Hindlimb muscle (tissue), 1 donor: ENCODE measurements at regions not wholly inside any gene's neighbourhood (a gene's known extent, or its start where the extent isn't known, plus 50 kb on each side); places are given as distances from the start of the nearest gene placed in this dataset.
"Not testable (repeated sequence)": the region's sequence is repeated elsewhere in the genome, so short reads cannot be mapped to it uniquely, and the experiment has no call there.

ENCODE experiments used
- DNase-seq: peaks from one replicate; pipeline ENCODE4 v3.0.0-alpha.2; 2013

GRCh38 chr14:105908481-105908911 lies 382.1 kb downstream of the TMEM121 start:
- no peak for DNase-seq

- no peak for DNase-seq
Measured at GRCh38 chr14:105909046-105909827, 382.9 kb downstream of the TMEM121 start.

- not testable (repeated sequence) for DNase-seq
Measured at GRCh38 chr14:105909828-105910120, 383.4 kb downstream of the TMEM121 start.

GRCh38 chr14:105910426-105910825 lies 384.0 kb downstream of the TMEM121 start:
- no peak for DNase-seq

GRCh38 chr14:105911006-105911847 lies 384.8 kb downstream of the TMEM121 start:
- no peak for DNase-seq

DNA sequence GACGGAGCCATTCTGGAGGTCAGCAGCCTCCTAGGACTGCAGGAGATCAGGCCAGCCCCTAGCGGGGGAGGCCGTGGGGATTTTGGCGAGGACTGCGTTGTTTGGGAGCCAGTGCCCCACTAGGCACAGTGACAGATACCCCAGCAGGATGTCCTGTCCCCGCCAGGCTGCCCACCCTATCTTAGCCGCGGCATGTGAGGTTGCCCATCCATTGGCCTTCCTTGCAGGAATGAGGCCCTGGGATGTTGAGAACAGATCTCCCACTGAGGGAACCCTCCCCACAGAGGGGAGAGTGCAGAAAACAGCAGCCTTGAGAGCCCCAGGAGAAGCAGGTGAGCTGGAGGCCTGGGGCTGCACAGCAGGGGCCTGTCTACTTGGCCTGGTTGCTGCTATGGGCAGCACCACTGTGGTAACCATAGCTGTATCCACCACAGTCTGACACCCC lies 385.5 kb downstream of the TMEM121 start:
- not testable (repeated sequence) for DNase-seq

DNA sequence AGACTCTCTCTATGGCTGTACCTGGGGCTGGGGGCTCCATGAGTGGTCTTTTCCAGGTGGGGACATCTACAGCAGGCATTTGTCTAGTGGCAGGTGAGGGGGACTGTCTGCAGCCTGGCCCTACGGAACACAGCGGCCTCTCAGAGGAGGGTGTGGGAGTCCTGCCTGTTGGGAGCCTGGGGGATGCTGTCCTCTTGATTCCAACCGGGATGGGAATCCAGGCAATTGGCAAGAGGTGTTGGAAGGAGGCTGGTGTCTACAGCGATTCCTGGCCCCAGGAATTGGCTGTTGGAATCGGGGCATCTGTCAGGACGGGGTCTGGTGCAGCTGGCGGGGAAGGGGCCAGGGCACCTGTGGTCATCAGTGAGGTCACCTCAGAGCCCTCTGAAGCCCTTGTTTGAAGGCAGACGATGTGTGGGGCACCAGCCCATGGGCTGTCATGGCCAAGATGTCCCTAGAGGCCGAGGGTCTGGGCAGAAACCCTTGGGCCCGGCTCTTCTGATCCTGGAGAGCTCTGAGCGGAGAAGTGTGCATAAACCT lies 386.3 kb downstream of the TMEM121 start:
- no peak for DNase-seq

DNA sequence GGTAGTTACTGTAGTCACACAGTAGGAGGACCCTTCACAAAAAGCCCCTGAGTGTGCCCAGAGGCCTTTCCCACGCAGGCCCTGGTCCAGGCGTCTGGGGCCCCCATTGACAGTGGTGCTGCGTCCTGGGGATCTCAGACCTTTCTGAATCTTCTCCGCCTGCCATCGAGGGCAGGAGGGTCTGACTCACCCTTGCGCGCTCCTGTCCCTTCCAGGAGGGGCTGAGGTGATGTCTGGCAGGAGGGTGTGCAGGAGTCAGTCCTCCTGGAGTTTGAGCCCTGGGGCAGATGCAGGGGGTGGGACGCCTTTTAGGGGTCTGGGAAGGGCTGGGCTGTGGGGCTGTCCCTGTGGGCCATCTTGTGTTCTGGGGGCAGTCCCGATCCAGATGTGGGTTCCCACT lies 386.8 kb downstream of the TMEM121 start:
- DNase-seq = no peak

- no peak for DNase-seq
Measured at GRCh38 chr14:105913861-105914260, 387.5 kb downstream of the TMEM121 start.

GRCh38 chr14:105914281-105914680 lies 387.9 kb downstream of the TMEM121 start:
- not testable (repeated sequence) for DNase-seq

- no peak for DNase-seq
Measured at GRCh38 chr14:105914738-105915385, 388.5 kb downstream of the TMEM121 start.

- DNase-seq = not testable (repeated sequence)
Measured at GRCh38 chr14:105915546-105915945, 389.2 kb downstream of the TMEM121 start.

- DNase-seq = not testable (repeated sequence)
Measured at GRCh38 chr14:105917136-105917932, 391.0 kb downstream of the TMEM121 start.

DNA sequence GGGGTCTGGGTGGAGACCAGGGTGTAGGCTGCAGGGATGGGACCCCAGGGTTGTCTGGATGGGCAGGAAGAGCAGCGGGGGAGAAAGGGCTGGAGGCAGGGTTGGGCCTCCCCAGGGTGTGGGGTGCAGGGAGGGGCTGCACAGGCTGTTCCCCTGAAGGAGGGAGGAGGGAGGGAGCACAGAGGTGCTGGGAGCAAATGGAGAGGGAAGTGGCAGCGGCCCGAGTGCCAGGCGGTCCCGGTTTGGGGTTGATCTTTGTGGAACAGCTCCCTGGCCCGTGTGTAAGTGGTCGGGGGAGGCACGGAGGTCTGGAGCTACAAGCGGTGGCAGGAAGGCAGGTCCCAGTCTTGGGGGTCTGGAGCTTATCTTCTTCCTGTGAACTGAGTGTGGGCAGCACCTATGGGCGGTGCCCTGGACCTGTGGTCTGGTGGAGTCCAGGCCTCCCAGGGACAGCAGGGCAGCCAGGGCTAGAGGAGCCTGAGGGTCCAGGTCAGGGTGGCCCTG lies 391.6 kb downstream of the TMEM121 start:
- no peak for DNase-seq

DNA sequence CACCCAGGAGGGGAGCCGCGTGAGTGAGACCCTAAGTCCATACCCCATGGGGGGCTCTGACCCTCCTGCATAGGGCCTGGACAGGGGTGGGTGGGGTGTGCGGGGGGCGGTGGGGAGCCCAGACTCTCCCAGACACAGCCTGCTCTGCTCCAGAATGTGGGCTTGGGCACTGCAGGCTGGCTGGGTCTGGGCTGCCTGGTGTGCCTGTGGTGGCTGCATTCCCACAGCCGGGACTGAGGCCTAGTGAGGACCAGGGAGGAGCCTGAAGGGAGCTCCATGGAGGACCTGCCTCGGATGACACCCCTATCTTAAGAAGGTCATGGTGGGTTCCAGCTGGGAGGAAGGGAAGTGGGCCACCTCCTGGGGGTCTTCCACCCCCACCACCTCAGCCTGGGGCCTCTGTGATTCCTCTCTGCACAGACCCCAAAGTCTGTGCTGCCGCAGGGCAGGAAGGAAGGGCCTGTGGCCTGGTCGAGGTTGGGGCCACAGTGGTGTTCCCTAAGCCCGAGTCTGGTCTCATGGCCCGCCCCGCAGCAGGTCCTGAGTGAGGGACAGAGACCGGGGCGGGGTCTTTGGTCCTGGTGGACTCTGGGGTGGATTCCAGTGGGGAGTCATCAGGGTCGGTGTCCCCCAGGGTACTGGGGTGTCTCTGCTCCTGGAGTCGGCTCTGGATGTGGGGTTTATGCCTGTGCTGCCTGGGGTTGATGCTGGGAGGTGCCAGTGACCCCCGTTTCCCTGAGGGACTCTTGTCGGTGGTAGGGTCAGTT lies 392.3 kb downstream of the TMEM121 start:
- no peak for DNase-seq

- DNase-seq = no peak
Measured at GRCh38 chr14:105919458-105920150, 393.2 kb downstream of the TMEM121 start.

GRCh38 chr14:105920151-105920700 lies 393.8 kb downstream of the TMEM121 start:
- not testable (repeated sequence) for DNase-seq

DNA sequence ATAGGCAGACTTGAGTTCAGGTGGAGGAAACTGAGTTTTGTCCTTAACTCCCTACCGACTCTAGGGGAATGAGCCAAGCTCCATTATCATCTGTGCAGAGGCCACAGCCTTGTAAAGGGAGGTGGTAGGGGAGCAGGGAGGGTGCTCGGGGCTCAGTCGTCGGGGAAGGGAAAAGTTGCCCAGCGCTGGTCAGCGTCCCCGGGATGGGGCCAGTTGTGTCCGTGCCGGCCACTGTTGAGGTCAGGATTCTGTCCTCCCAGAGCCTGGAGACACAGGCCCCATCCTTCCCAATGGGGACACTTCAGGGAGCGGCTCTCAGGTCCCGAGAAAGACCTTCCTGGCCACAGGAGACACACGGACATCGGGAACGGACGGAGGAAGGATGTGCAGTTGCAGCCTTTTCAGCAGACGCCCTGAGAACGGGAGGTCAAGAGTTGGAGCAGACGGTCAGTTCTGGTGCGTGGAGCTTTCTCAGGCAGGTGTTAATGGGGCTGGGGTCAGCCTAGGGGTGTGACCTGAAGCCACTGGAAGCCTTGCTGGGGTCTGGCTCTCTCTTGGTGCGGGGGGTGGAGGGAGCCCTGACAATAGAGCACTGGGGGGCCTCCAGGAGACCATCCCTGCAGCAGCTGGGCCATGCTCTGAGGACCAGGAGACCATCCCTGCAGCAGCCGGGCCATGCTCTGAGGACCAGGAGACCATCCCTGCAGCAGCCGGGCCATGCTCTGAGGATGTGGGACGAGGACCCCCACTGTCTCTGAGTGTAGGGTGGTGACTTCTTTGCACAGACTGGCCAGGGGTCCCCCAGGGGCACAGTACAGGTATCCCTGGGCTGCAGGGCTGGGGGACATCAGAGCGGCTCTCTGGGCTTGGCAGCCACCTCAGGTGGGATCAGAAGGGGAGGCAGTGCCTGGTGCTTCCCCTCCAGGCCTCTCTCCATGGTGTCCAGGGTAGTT lies 394.7 kb downstream of the TMEM121 start:
- DNase-seq = not testable (repeated sequence)

DNA sequence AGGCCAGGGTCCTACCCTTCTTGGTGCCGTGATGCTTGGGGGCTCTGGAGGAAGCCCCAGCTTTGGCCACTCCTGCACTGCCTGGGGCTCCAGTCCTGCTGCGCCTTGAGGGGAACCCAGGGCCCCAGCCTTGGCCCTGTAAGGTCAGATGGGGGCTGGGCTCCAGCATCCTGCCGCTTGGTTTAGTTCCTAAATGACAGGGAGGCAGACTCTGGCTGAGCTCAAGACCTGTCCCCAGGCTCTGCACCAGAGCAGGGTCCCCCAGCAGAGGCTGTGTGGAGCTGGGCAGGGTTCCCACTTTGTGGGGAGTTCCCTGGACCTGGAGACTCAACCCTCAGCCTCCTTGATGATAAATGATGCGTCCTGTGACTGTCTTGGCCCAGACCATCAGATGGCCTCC lies 395.4 kb downstream of the TMEM121 start:
- not testable (repeated sequence) for DNase-seq
